KOPT-K1 (cell line): ENCODE measurements at regions not wholly inside any gene's neighbourhood (a gene's known extent, or its start where the extent isn't known, plus 50 kb on each side); places are given as distances from the start of the nearest gene placed in this dataset.

Experiments used
- H3K27ac ChIP-seq: fragments of 200-600 bp; sonication (generic); 2 replicates; pipeline ENCODE4 v1.5.1; 2016; ENCODE audit warnings: antibody characterized with exemption, mild to moderate bottlenecking, low read depth, low read length; ENCODE audit not compliant: poor library complexity, severe bottlenecking
- H3K36me3 ChIP-seq: fragments of 200-600 bp; sonication (generic); 2 replicates; pipeline ENCODE4 v1.5.1; 2017; ENCODE audit warnings: antibody characterized with exemption, mild to moderate bottlenecking, low read length, moderate library complexity; ENCODE audit not compliant: insufficient read depth
- H3K9me3 ChIP-seq: fragments of 200-600 bp; sonication (generic); 2 replicates; pipeline ENCODE4 v1.5.1; 2017; ENCODE audit warnings: antibody characterized with exemption, low read length, mild to moderate bottlenecking; ENCODE audit not compliant: insufficient read depth, poor library complexity, severe bottlenecking

DNA sequence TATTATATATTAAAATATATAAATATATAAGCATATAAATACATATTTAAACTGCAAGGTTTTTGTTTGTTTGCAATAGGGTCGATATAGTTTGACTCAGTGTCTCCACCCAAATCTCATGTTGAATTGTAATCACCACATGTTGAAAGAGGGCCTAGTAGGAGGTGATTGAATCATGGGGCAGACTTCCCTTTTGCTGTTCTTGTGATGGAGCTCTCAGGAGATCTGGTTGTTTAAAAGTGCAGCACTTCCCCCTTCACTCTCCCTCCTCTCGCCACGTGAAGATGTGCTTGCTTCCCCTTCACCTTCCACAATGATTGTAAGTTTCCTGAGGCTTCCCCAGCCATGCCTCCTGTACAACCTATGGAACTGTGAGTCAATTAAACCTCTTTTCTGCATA lies 2137.3 kb upstream of the CELF4 start:
- H3K9me3 ChIP-seq = no peaks in the 10 kb centered on the region
- no peak overlapping the region for H3K27ac ChIP-seq

DNA sequence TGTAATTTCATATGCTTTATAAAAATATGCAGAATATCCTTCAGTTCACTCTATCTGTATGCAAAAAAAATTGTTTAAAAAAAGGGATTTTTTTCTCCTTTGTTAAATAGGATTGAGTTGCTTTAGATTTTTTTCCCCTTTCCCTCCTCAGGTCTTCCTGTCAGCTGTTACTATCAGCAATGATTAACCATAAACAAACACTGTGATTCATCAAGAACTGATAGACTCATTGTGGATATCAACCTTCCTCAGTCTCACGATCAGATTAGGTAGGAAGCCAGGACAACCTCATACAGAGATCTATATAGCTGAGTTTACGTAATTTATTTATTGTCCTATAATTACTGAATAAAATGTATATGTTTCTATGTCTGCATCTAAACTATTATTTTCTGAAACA lies 2136.2 kb upstream of the CELF4 start:
- H3K36me3 ChIP-seq = no peaks in the 10 kb centered on the region
- no peak overlapping the region for H3K27ac ChIP-seq
- no peaks in the 10 kb centered on the region for H3K9me3 ChIP-seq

More for the DNA sequence above, 2137.3 kb upstream of the CELF4 start:
- no peaks in the 10 kb centered on the region for H3K36me3 ChIP-seq

- no peaks in the 10 kb centered on the region for H3K9me3 ChIP-seq
- no peaks in the 10 kb centered on the region for H3K36me3 ChIP-seq
- no peak overlapping the region for H3K27ac ChIP-seq
These were observed 2135.6 kb upstream of the CELF4 start for GRCh38 chr18:39701055-39701783.

DNA sequence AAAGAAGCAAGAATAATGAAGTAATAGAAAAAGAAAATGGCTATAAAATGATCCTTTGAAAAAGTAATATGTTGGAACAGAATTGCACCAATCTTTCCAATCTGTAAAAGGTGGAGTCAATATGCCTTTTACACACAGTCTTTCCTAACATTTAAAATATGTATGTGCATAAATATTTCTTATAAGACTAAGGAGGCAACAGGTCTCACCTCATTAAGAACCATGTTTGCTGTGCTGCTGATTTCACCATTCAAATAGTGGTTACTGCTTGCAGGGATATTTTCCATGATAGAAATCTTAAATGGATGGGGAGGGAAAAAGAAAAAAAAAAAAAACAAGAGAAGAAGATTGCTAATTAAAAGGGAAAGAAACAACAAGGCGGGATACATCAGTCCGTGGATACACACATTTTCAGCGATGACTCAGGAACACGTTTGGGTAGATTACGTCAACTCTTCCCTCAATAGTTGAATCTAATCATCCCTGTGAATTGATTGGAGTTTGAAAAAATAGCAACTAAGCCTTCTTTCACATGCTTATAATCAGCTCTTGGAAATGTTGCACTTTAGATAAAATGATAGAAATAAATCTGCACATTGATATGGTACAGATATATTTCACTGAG lies 2133.9 kb upstream of the CELF4 start:
- Histone ChIP-seq H3K36me3 (no peaks in the 10 kb centered on the region), H3K27ac (no peak overlapping the region), H3K9me3 (no peaks in the 10 kb centered on the region)

DNA sequence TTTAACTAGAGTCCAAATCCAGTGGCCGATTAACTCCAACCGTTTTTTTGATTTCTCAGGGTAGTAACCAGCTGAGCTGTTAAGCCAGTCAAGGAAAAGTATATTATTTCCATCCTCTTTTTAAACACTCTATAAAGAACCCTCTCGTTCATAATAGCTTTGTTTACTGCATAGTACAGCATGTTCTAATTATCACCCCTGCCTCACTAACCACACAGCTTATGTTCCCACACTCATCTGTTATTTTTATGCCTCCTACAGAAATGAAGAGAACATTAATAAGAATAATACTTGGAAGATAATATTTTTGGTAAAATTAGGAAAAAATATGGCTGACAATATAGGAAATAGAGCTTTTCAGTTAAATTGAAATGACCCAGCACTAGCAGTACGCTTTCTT lies 2132.8 kb upstream of the CELF4 start:
- Histone ChIP-seq H3K27ac (no peak overlapping the region), H3K9me3 (no peaks in the 10 kb centered on the region), H3K36me3 (no peaks in the 10 kb centered on the region)

DNA sequence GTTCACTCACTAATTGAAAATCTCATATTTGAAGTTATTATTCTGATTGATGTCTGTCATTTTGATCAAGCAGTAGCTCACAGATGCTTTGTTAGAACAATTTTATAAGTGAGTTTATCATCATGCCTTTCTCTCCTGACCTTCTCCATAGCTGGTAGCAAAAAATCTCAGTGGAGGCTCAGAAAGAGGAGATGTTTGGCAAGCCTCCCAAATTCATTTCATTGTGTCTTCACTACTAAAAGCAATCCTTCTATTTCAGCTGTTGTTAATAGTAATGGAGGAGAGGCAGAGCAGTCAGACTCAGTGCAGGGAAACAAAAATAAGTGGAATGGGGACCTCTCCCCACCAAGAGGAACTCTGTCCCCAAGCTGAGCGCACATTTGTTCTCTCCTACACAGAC lies 2127.8 kb upstream of the CELF4 start:
- Histone ChIP-seq H3K27ac (no peak overlapping the region), H3K36me3 (no peaks in the 10 kb centered on the region), H3K9me3 (no peaks in the 10 kb centered on the region)

DNA sequence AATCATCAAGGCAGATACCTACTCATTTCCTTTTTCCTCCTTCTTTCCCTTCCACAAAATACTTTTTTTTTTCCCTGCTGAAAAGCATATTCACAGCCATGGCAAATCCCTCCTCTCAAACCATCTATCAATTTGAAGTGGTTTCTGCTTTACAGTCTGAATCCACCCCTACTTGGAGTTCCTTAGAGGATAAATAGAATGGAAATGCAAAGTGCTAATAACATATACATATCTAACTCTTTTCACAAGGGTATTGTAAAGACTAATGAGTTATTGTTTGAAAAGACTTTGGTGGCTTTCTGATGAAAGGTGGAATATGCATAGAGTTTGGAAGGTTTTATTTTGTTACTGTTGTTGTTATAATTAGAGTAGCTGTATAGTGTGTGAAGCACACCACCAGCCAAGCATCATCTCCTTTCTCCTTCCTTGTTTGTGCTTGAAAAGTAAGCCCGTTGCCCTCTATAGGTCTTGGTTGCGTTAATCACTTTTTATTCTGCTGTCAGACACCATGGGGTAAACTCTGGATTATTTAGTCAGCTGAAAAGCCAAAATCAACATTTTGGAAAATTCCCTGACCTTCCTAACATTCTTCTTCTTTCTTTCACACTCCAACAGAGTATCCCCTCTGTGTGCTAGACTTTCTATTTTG lies 2126.9 kb upstream of the CELF4 start:
- H3K27ac ChIP-seq = no peak overlapping the region
- no peaks in the 10 kb centered on the region for H3K9me3 ChIP-seq
- H3K36me3 ChIP-seq = no peaks in the 10 kb centered on the region

- no peak overlapping the region for H3K27ac ChIP-seq
- H3K36me3 ChIP-seq = no peaks in the 10 kb centered on the region
- no peaks in the 10 kb centered on the region for H3K9me3 ChIP-seq
These were observed 2119.8 kb upstream of the CELF4 start for GRCh38 chr18:39685303-39685902.

GRCh38 chr18:39681061-39681460 lies 2115.5 kb upstream of the CELF4 start:
- Histone ChIP-seq H3K36me3 (no peaks in the 10 kb centered on the region), H3K27ac (no peak overlapping the region)

DNA sequence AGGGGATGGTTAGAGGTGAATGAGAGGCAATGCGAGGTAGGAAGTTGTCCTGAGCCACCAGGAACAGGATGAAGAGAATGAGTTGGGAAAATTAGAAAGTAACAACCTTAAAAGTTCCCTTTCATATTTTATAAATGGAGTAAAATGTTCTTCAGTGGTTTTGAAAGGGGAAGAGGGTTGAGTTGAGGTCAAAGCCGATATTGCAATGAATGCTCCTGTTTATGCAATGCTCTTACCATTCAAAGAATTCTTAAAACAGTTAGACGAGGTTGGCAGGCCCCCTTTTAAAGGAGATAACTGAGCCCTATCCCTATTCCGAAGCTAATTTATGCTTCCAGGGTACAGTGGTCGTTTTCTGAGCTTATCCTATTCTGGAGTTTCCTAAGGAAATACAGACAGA lies 2110.3 kb upstream of the CELF4 start:
- Histone ChIP-seq H3K36me3 (no peaks in the 10 kb centered on the region), H3K9me3 (no peaks in the 10 kb centered on the region), H3K27ac (no peak overlapping the region)

More at GRCh38 chr18:39681061-39681460, 2115.5 kb upstream of the CELF4 start:
- no peaks in the 10 kb centered on the region for H3K9me3 ChIP-seq

DNA sequence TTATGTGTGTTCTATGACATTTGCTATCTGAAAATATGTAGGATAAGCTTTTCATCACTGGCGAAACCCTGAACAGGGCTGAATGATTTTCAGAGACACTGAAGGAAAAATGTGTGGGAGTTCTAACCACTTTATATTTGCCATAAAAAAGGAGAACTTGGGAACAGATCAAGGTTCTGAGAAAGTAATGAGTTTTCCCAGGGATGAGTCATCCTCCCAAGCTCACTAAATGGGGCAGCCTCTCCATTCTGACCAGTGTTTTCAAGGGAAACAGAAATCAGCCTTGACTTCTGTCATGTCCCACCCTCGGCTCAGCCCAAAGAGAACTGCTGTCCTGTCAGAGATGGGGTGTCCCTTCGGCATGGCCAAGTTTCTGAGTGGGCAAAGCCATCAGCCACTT lies 2109.8 kb upstream of the CELF4 start:
- no peaks in the 10 kb centered on the region for H3K9me3 ChIP-seq
- H3K36me3 ChIP-seq = no peaks in the 10 kb centered on the region
- no peak overlapping the region for H3K27ac ChIP-seq

- H3K36me3 ChIP-seq = no peaks in the 10 kb centered on the region
- H3K9me3 ChIP-seq = no peaks in the 10 kb centered on the region
These were observed 2106.6 kb upstream of the CELF4 start for GRCh38 chr18:39672171-39672570.

DNA sequence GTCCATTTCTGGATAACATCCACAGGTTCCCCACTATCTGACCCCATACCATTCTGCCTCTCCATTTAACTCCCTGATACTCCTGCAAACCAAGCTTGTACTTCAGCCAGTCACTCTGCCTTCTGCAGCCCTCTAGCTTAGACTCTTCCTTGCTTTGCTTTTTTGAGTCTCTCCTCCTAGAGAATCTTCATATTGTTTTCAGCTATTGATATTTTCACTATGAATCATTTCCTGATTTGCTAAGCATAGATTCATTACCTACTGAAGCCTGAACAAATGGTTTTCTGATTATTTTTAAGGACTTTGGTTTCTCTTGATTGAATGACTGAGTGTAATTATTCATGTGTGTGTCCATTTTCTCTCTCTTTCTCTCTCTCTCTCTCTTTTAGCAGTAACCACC lies 2102.3 kb upstream of the CELF4 start:
- no peak overlapping the region for H3K27ac ChIP-seq
- no peaks in the 10 kb centered on the region for H3K9me3 ChIP-seq
- no peaks in the 10 kb centered on the region for H3K36me3 ChIP-seq

More at GRCh38 chr18:39672171-39672570, 2106.6 kb upstream of the CELF4 start:
- no peak overlapping the region for H3K27ac ChIP-seq

- no peaks in the 10 kb centered on the region for H3K9me3 ChIP-seq
- H3K27ac ChIP-seq = no peak overlapping the region
- no peaks in the 10 kb centered on the region for H3K36me3 ChIP-seq
These were observed 2100.9 kb upstream of the CELF4 start for GRCh38 chr18:39666541-39666940.

DNA sequence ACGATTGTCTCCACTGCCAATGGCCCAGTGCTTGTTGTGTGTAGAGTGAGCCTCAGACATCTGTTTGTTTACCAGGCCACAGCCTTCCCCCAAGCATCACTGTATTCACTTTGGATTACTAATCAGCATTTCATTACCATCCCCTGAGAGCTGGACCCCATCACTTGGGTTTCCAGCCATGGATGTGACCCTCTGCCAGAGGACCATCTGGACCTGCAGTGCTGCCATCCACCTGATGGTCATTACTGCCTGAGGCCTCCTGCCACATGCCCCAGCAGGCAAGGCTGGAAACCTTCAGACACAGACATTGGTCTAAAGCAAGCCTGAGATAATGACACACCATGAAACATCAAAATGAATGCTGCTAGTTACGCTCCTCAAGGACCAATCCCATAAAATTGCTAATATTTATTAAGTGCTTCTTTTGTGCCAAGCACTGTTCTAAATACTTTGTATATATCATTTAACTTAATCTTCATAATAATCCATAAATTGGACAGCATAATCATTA lies 2096.3 kb upstream of the CELF4 start:
- H3K36me3 ChIP-seq = no peaks in the 10 kb centered on the region
- H3K9me3 ChIP-seq = no peaks in the 10 kb centered on the region
- no peak overlapping the region for H3K27ac ChIP-seq
